ENCODE measurements at regions not wholly inside any gene's neighbourhood (a gene's known extent, or its start where the extent isn't known, plus 50 kb on each side); places are given as distances from the start of the nearest gene placed in this dataset.

GRCh38 chr14:42269234-42269633 lies 662.6 kb downstream of the LRFN5 start:
- no TSS peak for BruUV-seq (replicated peaks)
- H3K27ac ChIP-seq (ENCODE audit: low read length) = no peak overlapping the region
- POLR2A ChIA-PET = no interaction called here
- no peaks in the 10 kb centered on the region for H3K9me3 ChIP-seq (ENCODE audit: control insufficient read depth, insufficient read depth, low read depth, low read length)
- CTCF ChIA-PET = no interaction called here
- no peaks in the 10 kb centered on the region for H3K27me3 ChIP-seq (ENCODE audit: control insufficient read depth, insufficient read depth, low read length)
- DNase-seq (ENCODE audit: low read depth, low spot score) = no peak
- intact Hi-C loops (cut with micrococcal nuclease; ENCODE audit: unreplicated experiment) (no loop called here), in situ Hi-C loops (cut with HindIII; ENCODE audit: low pct_unique_long_range_greater_than_20kb, low sequenced_read_pairs) (no loop called here)
- H3K4me3 ChIP-seq (ENCODE audit: low read depth in 2 of 2, low read length in 2 of 2) = no peak overlapping the region
- TF ChIP-seq TCF7L2 (IDR thresholded peaks at IDR 0.05; ENCODE audit: low read depth, low read length) (no peak), CTCF (IDR thresholded peaks at IDR 0.05) (no peak), POLR2AphosphoS5 (IDR thresholded peaks at IDR 0.05; ENCODE audit: low read depth, low read length) (no peak), REST (IDR thresholded peaks at IDR 0.05; ENCODE audit: insufficient read depth in 1 of 2, low read depth in 2 of 2, low read length in 1 of 2) (no peak), SIN3A (IDR thresholded peaks at IDR 0.05; ENCODE audit: borderline replicate concordance, insufficient read depth, low read depth, low read length) (no peak)
- no peaks in the 10 kb centered on the region for H3K36me3 ChIP-seq (ENCODE audit: control insufficient read depth, insufficient read depth, low read length)
- ATAC-seq = no peak
- no peaks in the 10 kb centered on the region for H3K4me1 ChIP-seq (ENCODE audit: control insufficient read depth, insufficient read depth, low read length)

GRCh38 chr14:42248131-42248530 lies 641.5 kb downstream of the LRFN5 start:
- no peak for ATAC-seq
- ChIA-PET POLR2A (no interaction called here), CTCF (no interaction called here)
- TF ChIP-seq SIN3A (IDR thresholded peaks at IDR 0.05; ENCODE audit: borderline replicate concordance, insufficient read depth, low read depth, low read length) = no peak
- TF ChIP-seq TCF7L2 (IDR thresholded peaks at IDR 0.05; ENCODE audit: low read depth, low read length) = no peak
- TF ChIP-seq REST (IDR thresholded peaks at IDR 0.05; ENCODE audit: insufficient read depth in 1 of 2, low read depth in 2 of 2, low read length in 1 of 2) = no peak
- TF ChIP-seq CTCF (IDR thresholded peaks at IDR 0.05) = no peak
- no peak for TF ChIP-seq POLR2AphosphoS5 (IDR thresholded peaks at IDR 0.05; ENCODE audit: low read depth, low read length)
- no TSS peak for BruUV-seq (replicated peaks)
- Histone ChIP-seq H3K36me3 (ENCODE audit: control insufficient read depth, insufficient read depth, low read length) (no peaks in the 10 kb centered on the region), H3K27me3 (ENCODE audit: control insufficient read depth, insufficient read depth, low read length) (no peaks in the 10 kb centered on the region), H3K4me1 (ENCODE audit: control insufficient read depth, insufficient read depth, low read length) (no peaks in the 10 kb centered on the region), H3K9me3 (ENCODE audit: control insufficient read depth, insufficient read depth, low read depth, low read length) (no peaks in the 10 kb centered on the region; the same call in 1 of the 2 replicates), H3K27ac (ENCODE audit: low read length) (no peak overlapping the region), H3K4me3 (ENCODE audit: low read depth in 2 of 2, low read length in 2 of 2) (no peak overlapping the region)
- intact Hi-C loops (cut with micrococcal nuclease; ENCODE audit: unreplicated experiment) (no loop called here), in situ Hi-C loops (cut with HindIII; ENCODE audit: low pct_unique_long_range_greater_than_20kb, low sequenced_read_pairs) (no loop called here)
- no peak for DNase-seq (ENCODE audit: low read depth, low spot score)

Measured in Panc1 (cell line).